Gastrocnemius medialis (tissue), 4 donors: ENCODE measurements at regions not wholly inside any gene's neighbourhood (a gene's known extent, or its start where the extent isn't known, plus 50 kb on each side); places are given as distances from the start of the nearest gene placed in this dataset.

Source experiments
- ATAC-seq, 2 donors: fragments of 150-250 bp; one replicate each; pipeline ENCODE4 v1.9.1; 2016
- DNase-seq, 2 donors: peaks; one replicate each; pipeline ENCODE4 v3.0.0-alpha.2; 2019
- H3K27ac ChIP-seq, 4 donors: fragments of 200-600 bp; sonication (generic); 1 replicate in 1 of 4; 2 replicates in 3 of 4; pipeline ENCODE4 v1.5.1; 2016 to 2018; ENCODE audit warnings: mild to moderate bottlenecking in 2 of 4, moderate library complexity in 1 of 4
- H3K27me3 ChIP-seq, 3 donors: fragments of 200-600 bp; sonication (generic) in 2 of 3; 1 replicate in 1 of 3; 2 replicates in 2 of 3; pipeline versions ENCODE4 v1.5.1 to v1.6.0; 2016 to 2019; ENCODE audit warnings: mild to moderate bottlenecking in 1 of 3, moderate library complexity in 1 of 3
- H3K36me3 ChIP-seq, 2 donors: fragments of 200-600 bp; sonication (generic) in 1 of 2; one replicate each; pipeline ENCODE4 v1.5.1; 2017 to 2018
- H3K4me1 ChIP-seq, 2 donors: fragments of 200-600 bp; sonication (generic) in 1 of 2; one replicate each; pipeline ENCODE4 v1.5.1; 2016 to 2017; ENCODE audit warnings: mild to moderate bottlenecking in 2 of 2
- H3K4me3 ChIP-seq, 4 donors: fragments of 200-600 bp; sonication (generic) in 3 of 4; 1 replicate in 1 of 4; 2 replicates in 3 of 4; pipeline ENCODE4 v1.5.1; 2016 to 2019; ENCODE audit warnings: mild to moderate bottlenecking in 2 of 4
- H3K9me3 ChIP-seq, 3 donors: fragments of 200-600 bp; sonication (generic) in 2 of 3; 1 replicate in 1 of 3; 2 replicates in 2 of 3; pipeline ENCODE4 v1.5.1; 2016 to 2019
- CTCF ChIP-seq, 5 experiments: fragments of 450-650 bp in 3 of 5; fragments of 200-600 bp in 2 of 5; sonication (generic) in 2 of 5; IDR thresholded peaks in 4 of 5; conservative IDR thresholded peaks in 1 of 5; 1 replicate in 4 of 5; 2 replicates in 1 of 5; pipeline ENCODE4 v1.5.1; 2016 to 2019; ENCODE audit warnings: antibody characterized with exemption in 5 of 5, mild to moderate bottlenecking in 3 of 5, moderate library complexity in 3 of 5
- POLR2A ChIP-seq, 2 donors: fragments of 450-650 bp; IDR thresholded peaks; one replicate each; pipeline ENCODE4 v1.6.1; 2017; ENCODE audit warnings: antibody characterized with exemption in 2 of 2, mild to moderate bottlenecking in 2 of 2, moderate library complexity in 2 of 2
- in situ Hi-C, 4 donors: fragments of 200-750 bp; cut with MboI; loops; one replicate each; pipeline versions ENCODE4 v1.15.0 to v1.8.0; 2017; ENCODE audit warnings: low sequenced_read_pairs in 4 of 4
- intact Hi-C: fragments of 100-400 bp; cut with DNase I; formaldehyde crosslinking; loops from one replicate; pipeline ENCODE4 v1.15.1; 2023; ENCODE audit warnings: low total_unique reads

- no peak overlapping the region for H3K27ac ChIP-seq
- no peaks in the 10 kb centered on the region for H3K9me3 ChIP-seq
- DNase-seq (no peak), ATAC-seq (no peak)
- no peaks in the 10 kb centered on the region for H3K36me3 ChIP-seq
- in situ Hi-C loops (no loop called here), intact Hi-C loops (no loop called here)
- TF ChIP-seq POLR2A (IDR thresholded peaks at IDR 0.05) = no peak
- no peak for TF ChIP-seq CTCF (IDR thresholded peaks at IDR 0.05 in 4 of 5, conservative IDR thresholded peaks at IDR 0.05 in 1 of 5)
- peaks cover 0 to 2% (median 0%) of the 10 kb centered on the region in 3 donors for H3K27me3 ChIP-seq
- H3K4me3 ChIP-seq = no peak overlapping the region
- H3K4me1 ChIP-seq = no peaks in the 10 kb centered on the region
Measured at GRCh38 chr22:47392729-47393128, 630.3 kb downstream of the TBC1D22A start.

GRCh38 chr22:47392054-47392347 is 629.6 kb downstream of the TBC1D22A start:
- intact Hi-C loops (no loop called here), in situ Hi-C loops (no loop called here)
- no peak overlapping the region for H3K4me3 ChIP-seq
- ATAC-seq (no peak), DNase-seq (no peak)
- TF ChIP-seq CTCF (IDR thresholded peaks at IDR 0.05 in 4 of 5, conservative IDR thresholded peaks at IDR 0.05 in 1 of 5) (no peak), POLR2A (IDR thresholded peaks at IDR 0.05) (no peak)
- no peaks in the 10 kb centered on the region for H3K4me1 ChIP-seq
- H3K9me3 ChIP-seq = no peaks in the 10 kb centered on the region
- H3K27ac ChIP-seq = no peak overlapping the region
- no peaks in the 10 kb centered on the region for H3K36me3 ChIP-seq
- peaks cover 0 to 3% (median 0%) of the 10 kb centered on the region in 3 donors for H3K27me3 ChIP-seq

GRCh38 chr22:47391169-47392053 is 629.0 kb downstream of the TBC1D22A start:
- Histone ChIP-seq H3K27ac (no peak overlapping the region), H3K4me3 (no peak overlapping the region), H3K36me3 (no peaks in the 10 kb centered on the region), H3K9me3 (no peaks in the 10 kb centered on the region), H3K4me1 (no peaks in the 10 kb centered on the region), H3K27me3 (peaks cover 0 to 3% (median 0%) of the 10 kb centered on the region in 3 donors)
- no peak for TF ChIP-seq POLR2A (IDR thresholded peaks at IDR 0.05)
- TF ChIP-seq CTCF (IDR thresholded peaks at IDR 0.05 in 4 of 5, conservative IDR thresholded peaks at IDR 0.05 in 1 of 5) = no peak
- no peak for ATAC-seq
- intact Hi-C loops (no loop called here), in situ Hi-C loops (no loop called here)
- DNase-seq = no peak

- no peaks in the 10 kb centered on the region for H3K9me3 ChIP-seq
- in situ Hi-C loops = no loop called here
- no peaks in the 10 kb centered on the region for H3K36me3 ChIP-seq
- TF ChIP-seq CTCF (IDR thresholded peaks at IDR 0.05 in 4 of 5, conservative IDR thresholded peaks at IDR 0.05 in 1 of 5) (no peak), POLR2A (IDR thresholded peaks at IDR 0.05) (no peak)
- H3K4me3 ChIP-seq = no peak overlapping the region
- H3K4me1 ChIP-seq = no peaks in the 10 kb centered on the region
- peaks cover 0 to 3% (median 2%) of the 10 kb centered on the region in 3 donors for H3K27me3 ChIP-seq
- DNase-seq = no peak
- no peak for ATAC-seq
- intact Hi-C loops = no loop called here
- no peak overlapping the region for H3K27ac ChIP-seq
Measured at GRCh38 chr22:47390026-47390970, 627.8 kb downstream of the TBC1D22A start.
